Adrenal gland (tissue), 5 donors: ENCODE measurements at regions not wholly inside any gene's neighbourhood (a gene's known extent, or its start where the extent isn't known, plus 50 kb on each side); places are given as distances from the start of the nearest gene placed in this dataset.

Experiments
- CTCF ChIP-seq, 6 experiments: fragments of 450-650 bp in 4 of 6; fragments of 200-600 bp in 2 of 6; sonication (generic) in 1 of 6; IDR thresholded peaks; 1 replicate in 5 of 6; 2 replicates in 1 of 6; pipeline versions ENCODE4 v1.5.1 to v1.8.0; 2016 to 2021; ENCODE audit warnings: antibody characterized with exemption in 6 of 6, mild to moderate bottlenecking in 2 of 6, moderate library complexity in 1 of 6
- POLR2A ChIP-seq, 2 donors: fragments of 450-650 bp; IDR thresholded peaks; one replicate each; pipeline ENCODE4 v1.6.1; 2017; ENCODE audit warnings: antibody characterized with exemption in 2 of 2, mild to moderate bottlenecking in 2 of 2, moderate library complexity in 1 of 2
- donor health status: DM: no; HTN: no; CAD: no.

DNA sequence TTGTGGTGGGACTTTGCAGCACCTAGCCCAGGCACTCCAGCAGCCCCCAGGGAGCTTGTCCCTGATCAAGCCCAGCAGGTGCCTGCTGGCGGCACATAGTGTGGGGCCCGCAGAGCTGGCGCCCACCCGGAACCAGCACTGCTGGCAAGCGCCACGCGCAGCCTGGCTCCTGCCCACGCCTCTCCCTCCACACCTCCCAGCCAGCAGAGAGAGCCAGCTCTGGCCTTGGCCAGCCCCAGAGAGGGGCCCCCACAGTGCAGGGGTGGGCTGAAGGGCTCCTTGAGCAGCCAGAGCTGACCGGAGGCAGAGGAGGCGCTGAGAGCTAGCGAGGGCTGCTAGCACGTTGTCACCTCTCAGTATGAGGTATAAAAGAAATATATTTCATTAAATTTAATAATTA is 716.5 kb upstream of the MAP3K7 start:
- TF ChIP-seq CTCF (IDR thresholded peaks at IDR 0.05) (no peak), POLR2A (IDR thresholded peaks at IDR 0.05) (no peak)
